CD14-positive monocyte (primary cell): ENCODE measurements at regions not wholly inside any gene's neighbourhood (a gene's known extent, or its start where the extent isn't known, plus 50 kb on each side); places are given as distances from the start of the nearest gene placed in this dataset.
"Not testable (repeated sequence)": the region's sequence is repeated elsewhere in the genome, so short reads cannot be mapped to it uniquely, and the experiment has no call there.

Source experiments
- DNase-seq, 3 donors: peaks; one replicate each; pipeline ENCODE4 v3.0.0-alpha.2; 2011 to 2022
- H2AFZ ChIP-seq: 2 replicates; pipeline ENCODE4 v1.6.0; 2012; ENCODE audit warnings: mild to moderate bottlenecking, low read depth, low read length, inconsistent platforms; ENCODE audit not compliant: insufficient read depth, poor library complexity, severe bottlenecking
- H3K27ac ChIP-seq, 2 donors: 1 replicate in 1 of 2; 2 replicates in 1 of 2; pipeline ENCODE4 v1.5.1; 2012 to 2013; ENCODE audit warnings: low read length in 2 of 2, control low read depth in 1 of 2, inconsistent platforms in 1 of 2, low read depth in 1 of 2, mild to moderate bottlenecking in 1 of 2
- H3K27me3 ChIP-seq, 2 donors: one replicate each; pipeline versions ENCODE4 v1.6.0 to v1.6.1; 2011 to 2013; ENCODE audit warnings: low read length in 2 of 2; ENCODE audit not compliant: control insufficient read depth in 2 of 2, insufficient read depth in 2 of 2
- H3K36me3 ChIP-seq, 2 donors: replicated peaks in 1 of 2; 1 replicate in 1 of 2; 2 replicates in 1 of 2; pipeline versions ENCODE4 v1.5.1 to v1.6.1; 2012 to 2013; ENCODE audit warnings: low read length in 2 of 2, control low read depth in 1 of 2, inconsistent platforms in 1 of 2, mild to moderate bottlenecking in 1 of 2; ENCODE audit not compliant: insufficient read depth in 2 of 2, control insufficient read depth in 1 of 2
- H3K4me1 ChIP-seq, 2 donors: 1 replicate in 1 of 2; 2 replicates in 1 of 2; pipeline versions ENCODE4 v1.5.1 to v1.6.1; 2012 to 2013; ENCODE audit warnings: low read length in 2 of 2, control low read depth in 1 of 2, inconsistent platforms in 1 of 2, mild to moderate bottlenecking in 1 of 2, moderate library complexity in 1 of 2; ENCODE audit not compliant: insufficient read depth in 2 of 2, control insufficient read depth in 1 of 2
- H3K4me2 ChIP-seq: replicated peaks from 2 replicates; pipeline ENCODE3; 2012; ENCODE audit warnings: low read length, moderate library complexity, mild to moderate bottlenecking; ENCODE audit not compliant: poor library complexity, severe bottlenecking; ENCODE audit errors: extremely low read depth
- H3K4me3 ChIP-seq, 3 experiments: fragments of 200-600 bp in 1 of 3; sonication (generic) in 1 of 3; replicated peaks in 1 of 3; 1 replicate in 2 of 3; 2 replicates in 1 of 3; pipeline ENCODE4 v1.5.1; 2011 to 2013; ENCODE audit warnings: low read length in 3 of 3, mild to moderate bottlenecking in 3 of 3, control low read depth in 2 of 3, low read depth in 2 of 3, inconsistent platforms in 1 of 3, moderate library complexity in 1 of 3
- H3K79me2 ChIP-seq: 2 replicates; pipeline ENCODE4 v1.6.0; 2012; ENCODE audit warnings: mild to moderate bottlenecking, control low read depth, inconsistent platforms, low read length, moderate library complexity; ENCODE audit not compliant: insufficient read depth
- H3K9ac ChIP-seq: 2 replicates; pipeline ENCODE4 v1.6.0; 2017; ENCODE audit warnings: low read length, mild to moderate bottlenecking; ENCODE audit not compliant: insufficient read depth, poor library complexity, severe bottlenecking
- H3K9me3 ChIP-seq, 2 donors: replicated peaks in 1 of 2; 1 replicate in 1 of 2; 2 replicates in 1 of 2; pipeline versions ENCODE4 v1.5.1 to v1.6.1; 2012 to 2013; ENCODE audit warnings: low read length in 2 of 2, control low read depth in 1 of 2; ENCODE audit not compliant: control insufficient read depth in 1 of 2, insufficient read depth in 1 of 2
- H4K20me1 ChIP-seq: 2 replicates; pipeline ENCODE4 v1.6.0; 2012; ENCODE audit warnings: mild to moderate bottlenecking, low read length, control low read depth, moderate library complexity; ENCODE audit not compliant: insufficient read depth
- H3K27ac Mint-ChIP-seq, 7 donors: one replicate each; pipeline ENCODE4 v1.8.0; 2020; ENCODE audit warnings: mild to moderate bottlenecking in 7 of 7, mixed read lengths in 7 of 7, moderate library complexity in 6 of 7, inconsistent platforms in 2 of 7
- H3K27me3 Mint-ChIP-seq, 3 donors: one replicate each; pipeline ENCODE4 v1.8.0; 2021 to 2022; ENCODE audit warnings: low read depth in 3 of 3, mild to moderate bottlenecking in 3 of 3, mixed read lengths in 3 of 3, moderate library complexity in 3 of 3, inconsistent platforms in 1 of 3
- H3K36me3 Mint-ChIP-seq, 2 donors: one replicate each; pipeline ENCODE4 v1.8.0; 2020; ENCODE audit warnings: mixed read lengths in 2 of 2, inconsistent platforms in 1 of 2, mild to moderate bottlenecking in 1 of 2
- H3K4me1 Mint-ChIP-seq: one replicate; pipeline ENCODE4 v1.8.0; 2020; ENCODE audit warnings: mild to moderate bottlenecking, mixed read lengths
- H3K4me3 Mint-ChIP-seq, 2 donors: one replicate each; pipeline ENCODE4 v1.8.0; 2020; ENCODE audit warnings: mild to moderate bottlenecking in 2 of 2, mixed read lengths in 2 of 2, moderate library complexity in 1 of 2
- H3K9me3 Mint-ChIP-seq, 7 donors: one replicate each; pipeline ENCODE4 v1.8.0; 2020 to 2022; ENCODE audit warnings: mixed read lengths in 7 of 7, mild to moderate bottlenecking in 6 of 7, moderate library complexity in 6 of 7, inconsistent platforms in 2 of 7
- CTCF ChIP-seq: fragments of 200-600 bp; IDR thresholded peaks from one replicate; pipeline ENCODE4 v1.8.0; 2022; ENCODE audit warnings: antibody characterized with exemption, mild to moderate bottlenecking
- WGBS: methylation state at CpG from one replicate; pipeline ENCODE4 v1.1.5; 2013; ENCODE audit warnings: missing lambda C conversion rate; ENCODE audit not compliant: insufficient coverage; 5-methylcytosine and 5-hydroxymethylcytosine counted together
- intact Hi-C, 2 donors: fragments of 100-400 bp; cut with micrococcal nuclease; formaldehyde crosslinking; loops; one replicate each; pipeline versions ENCODE4 v1.15.0 to v1.15.1; 2023

GRCh38 chr1:108320849-108321248, 77.0 kb upstream of the NBPF4 start:
- Histone ChIP-seq H3K79me2 (no peaks in the 10 kb centered on the region), H3K4me1 (no peaks in the 10 kb centered on the region), H3K27me3 (no peaks in the 10 kb centered on the region), H3K9ac (no peak overlapping the region), H3K27ac (no peak overlapping the region), H3K9me3 (no peaks in the 10 kb centered on the region), H3K4me3 (no peak overlapping the region), H4K20me1 (no peaks in the 10 kb centered on the region), H3K36me3 (no peaks in the 10 kb centered on the region), H3K4me2 (no peak overlapping the region), H2AFZ (no peak overlapping the region)
- intact Hi-C loops: no loop called here
- DNase-seq: no peak
- TF ChIP-seq CTCF: no peak
- Mint-ChIP-seq H3K27me3 (no peaks in the 10 kb centered on the region), H3K9me3 (peaks cover 1 to 8% (median 5%) of the 10 kb centered on the region in 7 donors), H3K4me3 (no peak overlapping the region), H3K4me1 (no peaks in the 10 kb centered on the region), H3K27ac (no peak overlapping the region), H3K36me3 (no peaks in the 10 kb centered on the region)
- WGBS: no CpG with 5 or more reads among the region's 1 CpG

GRCh38 chr1:108325338-108325737, 81.5 kb upstream of the NBPF4 start:
- intact Hi-C loops, H3K4me3 Mint-ChIP-seq: not testable (repeated sequence)

More at GRCh38 chr1:108325338-108325737, 81.5 kb upstream of the NBPF4 start:
- H3K4me2 ChIP-seq, H3K27me3 Mint-ChIP-seq, H3K9ac ChIP-seq, H3K4me1 Mint-ChIP-seq, DNase-seq, H3K27ac ChIP-seq, H2AFZ ChIP-seq, H3K27me3 ChIP-seq, H3K36me3 ChIP-seq, H3K36me3 Mint-ChIP-seq, H3K4me1 ChIP-seq, H3K4me3 ChIP-seq, H4K20me1 ChIP-seq, H3K79me2 ChIP-seq: not testable (repeated sequence)
- H3K9me3 ChIP-seq: peaks cover 9 to 14% of the 10 kb centered on the region in 2 donors
- peaks cover 10 to 20% (median 15%) of the 10 kb centered on the region in 7 donors for H3K9me3 Mint-ChIP-seq
- peak overlapping the region in 1 of 7 donors; percentile 51 for H3K27ac Mint-ChIP-seq
- 100% methylated on average over 2 of the region's 2 CpGs for WGBS
